Endodermal cell (in vitro differentiated cells): ENCODE measurements at regions not wholly inside any gene's neighbourhood (a gene's known extent, or its start where the extent isn't known, plus 50 kb on each side); places are given as distances from the start of the nearest gene placed in this dataset.

ENCODE experiments used
- DNase-seq: peaks from one replicate; pipeline ENCODE4 v3.0.0-alpha.2; 2017
- H3K27ac ChIP-seq: 2 replicates; pipeline ENCODE4 v1.5.1; 2013; ENCODE audit warnings: mild to moderate bottlenecking, low read depth, low read length, moderate library complexity
- H3K27me3 ChIP-seq: 2 replicates; pipeline ENCODE4 v1.6.1; 2013; ENCODE audit warnings: mild to moderate bottlenecking, low read length, moderate library complexity; ENCODE audit not compliant: insufficient read depth, control insufficient read depth, poor library complexity, severe bottlenecking
- H3K36me3 ChIP-seq: 2 replicates; pipeline ENCODE4 v1.7.0; 2013; ENCODE audit warnings: mild to moderate bottlenecking, low read length, moderate library complexity; ENCODE audit not compliant: control insufficient read depth, insufficient read depth
- H3K4me1 ChIP-seq: one replicate; pipeline ENCODE4 v1.7.0; 2013; ENCODE audit warnings: low read length; ENCODE audit not compliant: control insufficient read depth, insufficient read depth
- H3K4me3 ChIP-seq: 2 replicates; pipeline ENCODE4 v1.5.1; 2013; ENCODE audit warnings: mild to moderate bottlenecking, low read length, moderate library complexity
- H3K9ac ChIP-seq: 2 replicates; pipeline ENCODE4 v1.6.1; 2013; ENCODE audit warnings: mild to moderate bottlenecking, low read length, moderate library complexity; ENCODE audit not compliant: poor library complexity, severe bottlenecking; ENCODE audit errors: extremely low read depth
- H3K9me3 ChIP-seq: 2 replicates; pipeline ENCODE4 v1.6.1; 2013; ENCODE audit warnings: mild to moderate bottlenecking, low read length, moderate library complexity; ENCODE audit not compliant: control insufficient read depth
- H3K27ac Mint-ChIP-seq: 2 replicates; pipeline ENCODE4 v1.8.0; 2020; ENCODE audit warnings: mixed read lengths
- H3K27me3 Mint-ChIP-seq: 2 replicates; pipeline ENCODE4 v1.8.0; 2021; ENCODE audit warnings: mild to moderate bottlenecking, mixed read lengths; ENCODE audit not compliant: insufficient read depth
- H3K36me3 Mint-ChIP-seq: 2 replicates; pipeline ENCODE4 v1.8.0; 2020; ENCODE audit warnings: low read depth, mixed read lengths
- H3K4me1 Mint-ChIP-seq: 2 replicates; pipeline ENCODE4 v1.8.0; 2020; ENCODE audit warnings: mixed read lengths
- H3K4me3 Mint-ChIP-seq: 2 replicates; pipeline ENCODE4 v1.8.0; 2020; ENCODE audit warnings: mild to moderate bottlenecking, moderate library complexity, mixed read lengths
- H3K9me3 Mint-ChIP-seq: 2 replicates; pipeline ENCODE4 v1.8.0; 2020; ENCODE audit warnings: mild to moderate bottlenecking, mixed read lengths
- WGBS, 2 experiments: methylation state at CpG; one replicate each; pipeline versions ENCODE4 v1.1.5 to v1.1.7; 2013; ENCODE audit warnings: missing lambda C conversion rate in 2 of 2, mixed read lengths in 1 of 2; ENCODE audit not compliant: insufficient coverage in 1 of 2, insufficient read length in 1 of 2; 5-methylcytosine and 5-hydroxymethylcytosine counted together
- TF ChIP-seq, protein P1 (sequence below): fragments of 200-600 bp; sonication (generic); conservative IDR thresholded peaks from 2 replicates; pipeline ENCODE4 v1.5.0; 2021; ENCODE audit warnings: antibody characterized with exemption, mild to moderate bottlenecking

DNA sequence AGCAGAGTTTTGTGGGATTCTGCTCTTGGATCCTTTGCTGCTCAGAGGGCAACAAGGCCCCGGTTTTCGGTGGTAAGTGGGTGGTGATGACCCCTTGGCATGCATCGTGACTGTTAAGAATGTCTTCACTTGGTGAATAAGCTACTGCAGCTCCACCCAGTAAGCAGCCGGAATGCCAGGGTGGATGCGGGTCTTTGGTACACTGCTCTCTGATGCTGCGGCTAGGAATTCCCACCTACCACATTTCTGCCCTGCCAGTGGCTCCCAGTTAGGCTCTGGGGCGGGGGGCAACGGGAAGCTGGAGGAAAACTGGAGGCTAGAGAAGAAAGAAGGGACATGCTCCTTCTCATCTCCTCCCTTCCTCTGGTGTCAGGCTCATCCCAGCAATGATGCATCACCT lies 180.4 kb upstream of the GALNT2 start:
- H3K4me1 Mint-ChIP-seq: no peaks in the 10 kb centered on the region
- no peak overlapping the region for H3K4me3 Mint-ChIP-seq
- H3K27me3 Mint-ChIP-seq: peaks cover 1% of the 10 kb centered on the region
- Histone ChIP-seq H3K27ac (no peak overlapping the region), H3K27me3 (no peaks in the 10 kb centered on the region), H3K9me3 (no peaks in the 10 kb centered on the region), H3K4me3 (no peak overlapping the region), H3K9ac (no peak overlapping the region), H3K36me3 (no peaks in the 10 kb centered on the region), H3K4me1 (no peaks in the 10 kb centered on the region)
- WGBS, 2 experiments: 89 to 100% methylated on average over 4 to 8 of the region's 8 CpGs
- H3K27ac Mint-ChIP-seq: no peak overlapping the region
- H3K36me3 Mint-ChIP-seq: no peaks in the 10 kb centered on the region
- TF ChIP-seq, protein P1, sequence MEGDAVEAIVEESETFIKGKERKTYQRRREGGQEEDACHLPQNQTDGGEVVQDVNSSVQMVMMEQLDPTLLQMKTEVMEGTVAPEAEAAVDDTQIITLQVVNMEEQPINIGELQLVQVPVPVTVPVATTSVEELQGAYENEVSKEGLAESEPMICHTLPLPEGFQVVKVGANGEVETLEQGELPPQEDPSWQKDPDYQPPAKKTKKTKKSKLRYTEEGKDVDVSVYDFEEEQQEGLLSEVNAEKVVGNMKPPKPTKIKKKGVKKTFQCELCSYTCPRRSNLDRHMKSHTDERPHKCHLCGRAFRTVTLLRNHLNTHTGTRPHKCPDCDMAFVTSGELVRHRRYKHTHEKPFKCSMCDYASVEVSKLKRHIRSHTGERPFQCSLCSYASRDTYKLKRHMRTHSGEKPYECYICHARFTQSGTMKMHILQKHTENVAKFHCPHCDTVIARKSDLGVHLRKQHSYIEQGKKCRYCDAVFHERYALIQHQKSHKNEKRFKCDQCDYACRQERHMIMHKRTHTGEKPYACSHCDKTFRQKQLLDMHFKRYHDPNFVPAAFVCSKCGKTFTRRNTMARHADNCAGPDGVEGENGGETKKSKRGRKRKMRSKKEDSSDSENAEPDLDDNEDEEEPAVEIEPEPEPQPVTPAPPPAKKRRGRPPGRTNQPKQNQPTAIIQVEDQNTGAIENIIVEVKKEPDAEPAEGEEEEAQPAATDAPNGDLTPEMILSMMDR: no peak
- DNase-seq: no peak
- no peaks in the 10 kb centered on the region for H3K9me3 Mint-ChIP-seq

DNA sequence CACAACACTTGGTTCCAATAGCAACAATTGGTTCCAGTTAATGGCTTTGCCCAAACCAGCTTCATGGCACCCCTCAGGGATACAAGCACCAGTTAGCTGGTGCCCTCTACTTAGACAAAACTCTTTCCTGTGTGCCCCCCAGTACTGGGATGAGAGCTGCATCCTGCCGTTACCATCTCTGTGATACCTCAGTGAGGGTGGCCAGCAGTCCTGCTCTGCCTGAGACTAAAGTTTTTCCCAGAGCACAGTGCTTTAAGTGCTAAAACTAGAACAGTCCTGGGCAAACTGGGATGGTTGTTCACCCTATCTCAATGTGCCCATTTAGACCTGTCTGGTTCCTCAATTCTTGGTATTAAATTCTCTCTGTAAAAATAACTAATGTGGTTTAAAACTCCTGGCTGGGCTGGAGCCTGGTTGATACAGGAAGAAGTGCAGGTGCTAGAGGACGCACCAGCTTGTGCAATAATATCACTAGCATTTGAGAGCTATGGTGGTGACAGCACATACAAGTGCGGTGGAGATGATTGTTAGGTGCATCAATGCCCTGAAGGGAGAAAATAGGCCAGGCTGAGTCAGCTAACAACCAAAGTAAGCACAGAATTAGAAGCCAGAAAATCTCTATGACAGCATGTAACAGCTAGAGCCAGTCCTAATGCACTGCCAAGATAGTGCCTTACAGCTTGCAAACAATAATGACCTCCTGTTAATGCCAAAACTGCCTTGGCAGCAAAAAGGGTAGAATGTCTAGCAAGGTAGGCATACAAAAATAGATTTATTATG lies 179.8 kb upstream of the GALNT2 start:
- Histone ChIP-seq H3K27ac (no peak overlapping the region), H3K27me3 (no peaks in the 10 kb centered on the region), H3K36me3 (no peaks in the 10 kb centered on the region), H3K4me1 (no peaks in the 10 kb centered on the region), H3K4me3 (no peak overlapping the region), H3K9ac (no peak overlapping the region), H3K9me3 (no peaks in the 10 kb centered on the region)
- Mint-ChIP-seq H3K36me3 (no peaks in the 10 kb centered on the region), H3K4me1 (no peaks in the 10 kb centered on the region), H3K27ac (no peak overlapping the region), H3K27me3 (peaks cover 1% of the 10 kb centered on the region), H3K9me3 (no peaks in the 10 kb centered on the region), H3K4me3 (no peak overlapping the region)
- 94 to 100% methylated on average over 3 of the region's 3 CpGs for WGBS, 2 experiments
- TF ChIP-seq, protein P1: no peak
- no peak for DNase-seq

DNA sequence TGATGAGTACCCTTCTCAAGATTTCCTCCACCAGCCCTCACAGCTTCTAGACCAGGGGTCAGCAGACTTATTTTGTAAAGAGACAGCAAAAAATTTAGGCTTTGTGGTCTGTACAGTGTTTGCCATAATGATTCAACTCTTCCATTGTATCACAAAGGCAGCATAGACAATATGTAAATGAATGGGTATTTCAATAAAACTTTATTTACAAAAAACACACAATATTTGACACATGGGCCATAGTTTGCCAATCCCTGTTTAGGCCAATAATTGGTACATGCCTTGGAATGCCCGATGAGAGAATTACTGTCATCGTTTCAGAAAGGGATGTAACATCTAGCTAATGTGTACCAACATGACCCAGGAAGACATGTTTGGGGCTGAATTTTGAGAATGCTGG lies 178.9 kb upstream of the GALNT2 start:
- H3K27ac Mint-ChIP-seq: no peak overlapping the region
- no peak overlapping the region for H3K4me3 Mint-ChIP-seq
- Histone ChIP-seq H3K9me3 (no peaks in the 10 kb centered on the region), H3K27me3 (no peaks in the 10 kb centered on the region), H3K9ac (no peak overlapping the region), H3K4me3 (no peak overlapping the region), H3K4me1 (no peaks in the 10 kb centered on the region), H3K36me3 (no peaks in the 10 kb centered on the region), H3K27ac (no peak overlapping the region)
- no peaks in the 10 kb centered on the region for H3K9me3 Mint-ChIP-seq
- H3K36me3 Mint-ChIP-seq: no peaks in the 10 kb centered on the region
- 92 to 100% methylated on average over 2 of the region's 2 CpGs for WGBS, 2 experiments
- DNase-seq: no peak
- no peaks in the 10 kb centered on the region for H3K4me1 Mint-ChIP-seq
- peaks cover 1% of the 10 kb centered on the region for H3K27me3 Mint-ChIP-seq
- TF ChIP-seq, protein P1: no peak
